AG09319 (cell line): ENCODE measurements at regions not wholly inside any gene's neighbourhood (a gene's known extent, or its start where the extent isn't known, plus 50 kb on each side); places are given as distances from the start of the nearest gene placed in this dataset.

ENCODE experiments used
- DNase-seq: peaks from one replicate; pipeline ENCODE4 v3.0.0-alpha.2; 2010; ENCODE audit warnings: low read depth; ENCODE audit errors: extremely low read depth
- TF ChIP-seq, protein P1 (sequence below): IDR thresholded peaks from 2 replicates; pipeline ENCODE4 v1.5.1; 2011; ENCODE audit warnings: low read depth, mild to moderate bottlenecking, inconsistent platforms, low read length, moderate library complexity

DNA sequence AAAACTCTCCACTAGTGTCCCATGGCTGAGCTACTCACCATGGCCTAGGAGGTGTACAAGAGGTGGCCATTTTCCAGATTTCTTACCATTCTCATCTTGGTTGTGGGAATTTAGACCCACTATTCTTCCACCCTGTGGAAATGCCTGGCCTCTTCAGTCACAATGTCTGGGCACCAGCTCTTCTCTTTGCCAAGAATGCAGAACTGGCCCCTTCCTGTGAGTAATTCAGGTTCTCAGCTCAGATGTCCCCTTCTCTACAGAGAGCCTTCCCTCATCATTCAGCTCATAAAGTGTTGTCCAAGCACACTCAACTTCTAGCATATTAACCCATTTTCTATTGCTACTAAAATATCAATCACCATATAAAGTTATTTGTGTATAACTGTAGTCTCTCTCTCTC lies 575.5 kb upstream of the KCNMB2 start:
- no peak for DNase-seq

DNA sequence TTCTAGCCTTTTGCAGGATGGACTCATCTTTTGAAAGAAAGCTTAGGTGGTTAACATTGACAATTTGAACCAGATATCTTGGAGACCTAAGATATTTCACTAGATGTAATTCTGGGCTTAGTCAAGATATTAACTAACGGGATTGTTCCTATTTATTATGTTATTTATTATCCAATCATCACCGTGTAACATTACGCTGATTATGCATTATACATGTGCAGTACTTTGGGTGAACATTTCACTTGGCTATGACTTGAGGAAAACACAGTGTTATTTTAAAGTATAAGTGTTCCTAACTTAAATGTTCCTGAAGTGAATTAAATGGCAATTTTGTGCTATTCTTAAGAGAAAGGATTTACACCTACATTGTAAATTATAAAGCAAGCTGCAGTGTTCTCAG lies 574.5 kb upstream of the KCNMB2 start:
- TF ChIP-seq, protein P1, sequence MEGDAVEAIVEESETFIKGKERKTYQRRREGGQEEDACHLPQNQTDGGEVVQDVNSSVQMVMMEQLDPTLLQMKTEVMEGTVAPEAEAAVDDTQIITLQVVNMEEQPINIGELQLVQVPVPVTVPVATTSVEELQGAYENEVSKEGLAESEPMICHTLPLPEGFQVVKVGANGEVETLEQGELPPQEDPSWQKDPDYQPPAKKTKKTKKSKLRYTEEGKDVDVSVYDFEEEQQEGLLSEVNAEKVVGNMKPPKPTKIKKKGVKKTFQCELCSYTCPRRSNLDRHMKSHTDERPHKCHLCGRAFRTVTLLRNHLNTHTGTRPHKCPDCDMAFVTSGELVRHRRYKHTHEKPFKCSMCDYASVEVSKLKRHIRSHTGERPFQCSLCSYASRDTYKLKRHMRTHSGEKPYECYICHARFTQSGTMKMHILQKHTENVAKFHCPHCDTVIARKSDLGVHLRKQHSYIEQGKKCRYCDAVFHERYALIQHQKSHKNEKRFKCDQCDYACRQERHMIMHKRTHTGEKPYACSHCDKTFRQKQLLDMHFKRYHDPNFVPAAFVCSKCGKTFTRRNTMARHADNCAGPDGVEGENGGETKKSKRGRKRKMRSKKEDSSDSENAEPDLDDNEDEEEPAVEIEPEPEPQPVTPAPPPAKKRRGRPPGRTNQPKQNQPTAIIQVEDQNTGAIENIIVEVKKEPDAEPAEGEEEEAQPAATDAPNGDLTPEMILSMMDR, result no peak
- DNase-seq, result no peak

More for the DNA sequence above, 575.5 kb upstream of the KCNMB2 start:
- TF ChIP-seq, protein P1, result no peak

DNA sequence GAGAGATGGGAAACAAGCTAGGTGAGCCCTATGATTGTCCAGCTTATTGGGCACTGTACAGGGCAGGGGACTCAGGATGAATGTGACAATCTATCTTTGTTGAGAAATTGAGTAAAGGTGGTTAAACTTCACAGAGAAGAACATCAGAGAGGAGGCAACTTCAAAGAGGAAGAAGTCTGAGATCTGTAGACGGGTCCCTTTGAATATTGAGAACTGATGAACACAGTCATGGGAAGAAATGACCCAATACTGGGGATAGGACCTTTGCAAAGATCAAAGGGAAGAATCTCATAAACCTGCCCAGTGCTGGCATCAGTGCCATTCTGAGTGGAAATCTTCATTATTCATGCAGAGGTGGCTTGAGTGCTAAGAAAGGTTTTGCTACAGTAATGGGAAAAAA lies 569.7 kb upstream of the KCNMB2 start:
- no peak for DNase-seq
- TF ChIP-seq, protein P1, result no peak

DNA sequence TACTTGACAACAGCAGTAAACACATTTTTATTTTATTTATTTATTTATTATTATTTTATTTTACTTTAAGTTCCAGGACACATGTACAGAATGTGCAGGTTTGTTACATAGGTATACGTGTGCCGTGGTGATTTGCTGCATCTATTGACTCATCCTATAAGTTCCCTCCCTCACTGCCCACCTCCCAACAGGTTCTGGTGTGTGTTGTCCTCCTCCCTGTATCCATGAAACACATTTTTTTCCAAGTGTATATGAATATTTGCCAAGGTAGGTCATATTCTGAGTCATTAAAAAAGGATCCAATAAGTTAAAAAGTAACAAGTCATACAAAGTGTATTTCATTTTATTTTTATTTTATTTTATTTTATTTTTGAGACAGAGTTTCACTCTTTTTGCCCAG lies 567.3 kb upstream of the KCNMB2 start:
- TF ChIP-seq, protein P1, result no peak

DNA sequence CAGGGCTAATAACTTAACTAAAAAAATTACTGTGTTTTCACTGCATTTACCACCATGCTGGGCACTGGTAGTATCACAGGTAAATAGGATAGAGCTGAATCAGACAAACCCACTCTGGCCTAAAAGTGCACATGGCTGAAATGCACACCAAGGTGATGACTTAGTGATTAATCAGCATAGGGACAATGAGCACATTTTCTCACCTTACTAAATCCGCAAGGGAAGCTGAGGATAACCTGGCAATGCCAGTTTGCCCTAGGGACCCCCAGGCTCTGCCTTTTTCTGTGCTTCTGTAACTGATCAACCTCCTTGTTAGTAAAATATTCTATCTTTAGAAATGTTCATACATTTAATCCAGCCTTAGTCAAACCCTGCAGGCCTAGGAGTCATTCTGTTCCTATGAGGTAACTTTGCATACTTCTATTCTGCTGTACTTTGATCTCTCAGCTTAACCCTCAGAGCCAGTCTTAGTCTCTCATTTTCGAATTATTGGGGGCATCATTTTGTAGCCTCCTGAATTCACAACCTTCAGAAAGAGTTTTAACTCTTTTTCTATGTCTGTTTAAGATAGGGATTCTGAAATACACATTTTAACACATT lies 562.9 kb upstream of the KCNMB2 start:
- TF ChIP-seq, protein P1, result no peak
- DNase-seq, result no peak

More for the DNA sequence above, 567.3 kb upstream of the KCNMB2 start:
- no peak for DNase-seq

DNA sequence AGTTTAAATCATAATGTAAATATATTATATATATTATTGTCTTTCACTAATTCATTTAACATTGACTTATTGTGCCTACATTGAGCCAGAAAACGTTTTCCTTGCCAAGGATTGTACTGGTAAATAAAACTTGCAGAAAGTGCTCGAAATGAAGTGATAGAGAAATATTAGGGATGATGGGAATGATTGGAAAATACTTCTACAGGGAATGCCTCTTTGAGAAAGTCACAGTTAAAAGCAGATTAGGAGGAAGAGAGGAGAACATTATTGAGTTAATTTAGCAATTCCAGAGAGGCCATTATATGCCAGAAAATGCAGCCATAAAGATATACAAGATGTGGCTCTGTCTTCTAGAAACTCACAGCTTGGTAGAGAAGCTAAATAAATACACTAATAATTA lies 560.0 kb upstream of the KCNMB2 start:
- no peak for DNase-seq
- TF ChIP-seq, protein P1, result no peak

DNA sequence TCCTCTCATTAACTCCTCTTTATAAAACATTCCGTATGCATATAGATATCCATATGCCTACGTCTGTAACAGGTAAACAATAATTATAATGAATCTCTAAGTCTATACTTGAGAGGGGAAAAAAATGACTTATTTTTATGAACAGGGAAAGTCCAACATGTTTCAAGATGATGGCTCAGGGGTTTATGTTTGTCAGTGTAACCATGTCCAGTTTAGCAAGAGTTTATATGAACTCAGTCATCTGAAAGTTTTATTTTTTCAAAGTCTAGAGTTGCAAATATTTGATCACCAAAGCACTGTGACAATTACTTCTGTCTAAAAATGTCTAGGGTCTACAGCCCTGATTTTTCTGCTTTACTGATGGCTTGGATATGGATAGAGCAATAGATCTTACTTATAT lies 559.4 kb upstream of the KCNMB2 start:
- TF ChIP-seq, protein P1, result no peak

More for the DNA sequence above, 559.4 kb upstream of the KCNMB2 start:
- DNase-seq, result no peak
